HAP-1 (cell line): ENCODE measurements at regions not wholly inside any gene's neighbourhood (a gene's known extent, or its start where the extent isn't known, plus 50 kb on each side); places are given as distances from the start of the nearest gene placed in this dataset.

ENCODE experiments used
- DNase-seq, 2 experiments: peaks; one replicate each; pipeline ENCODE4 v3.0.0-alpha.2; 2016 to 2020; ENCODE audit warnings: low spot score in 2 of 2
- H3K27me3 ChIP-seq: fragments of 250-450 bp; sonication (Bioruptor Pico); 2 replicates; pipeline ENCODE4 v1.5.1; 2020; ENCODE audit warnings: low read depth, mild to moderate bottlenecking, moderate library complexity
- H3K36me3 ChIP-seq: fragments of 250-450 bp; sonication (Bioruptor Pico); replicated peaks from 2 replicates; pipeline ENCODE4 v1.5.1; 2020; ENCODE audit warnings: mild to moderate bottlenecking
- H3K4me1 ChIP-seq: fragments of 250-450 bp; sonication (Bioruptor Pico); 2 replicates; pipeline ENCODE4 v1.5.1; 2020; ENCODE audit warnings: mild to moderate bottlenecking
- H3K4me3 ChIP-seq: fragments of 250-450 bp; sonication (Bioruptor Pico); 2 replicates; pipeline ENCODE4 v1.5.1; 2020; ENCODE audit warnings: mild to moderate bottlenecking, moderate library complexity
- H3K9me3 ChIP-seq: fragments of 250-450 bp; sonication (Bioruptor Pico); 2 replicates; pipeline ENCODE4 v1.5.1; 2020; ENCODE audit warnings: mild to moderate bottlenecking, moderate library complexity
- in situ Hi-C: fragments of 300-500 bp; cut with MboI; formaldehyde crosslinking; loops from 3 replicates; pipeline ENCODE4 v1.14.3; 2020; ENCODE audit warnings: low sequenced_read_pairs, inconsistent platforms, mixed read lengths

DNA sequence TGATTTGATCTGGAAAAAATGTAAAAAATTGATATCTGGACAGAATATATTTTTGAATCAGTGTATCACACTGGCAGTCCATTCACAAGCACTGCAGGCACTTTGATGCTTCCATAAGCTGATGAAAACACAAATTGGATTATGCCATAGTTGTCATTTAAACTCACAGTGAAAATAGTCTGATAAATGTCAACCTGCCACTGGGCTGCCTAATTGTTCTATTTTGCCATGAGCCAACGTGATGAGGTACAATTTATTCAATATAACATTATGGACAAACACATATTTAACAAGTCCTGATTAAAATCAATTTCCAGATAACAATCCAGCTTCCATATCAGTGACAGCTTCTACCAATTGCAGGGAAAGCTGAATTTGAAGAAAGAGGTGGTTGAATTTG is 1244.9 kb downstream of the EFNB2 start:
- no peak for DNase-seq
- Histone ChIP-seq H3K27me3 (no peaks in the 10 kb centered on the region), H3K36me3 (no peaks in the 10 kb centered on the region), H3K4me3 (no peak overlapping the region), H3K9me3 (no peaks in the 10 kb centered on the region), H3K4me1 (no peaks in the 10 kb centered on the region)
- in situ Hi-C loops, result no loop called here

DNA sequence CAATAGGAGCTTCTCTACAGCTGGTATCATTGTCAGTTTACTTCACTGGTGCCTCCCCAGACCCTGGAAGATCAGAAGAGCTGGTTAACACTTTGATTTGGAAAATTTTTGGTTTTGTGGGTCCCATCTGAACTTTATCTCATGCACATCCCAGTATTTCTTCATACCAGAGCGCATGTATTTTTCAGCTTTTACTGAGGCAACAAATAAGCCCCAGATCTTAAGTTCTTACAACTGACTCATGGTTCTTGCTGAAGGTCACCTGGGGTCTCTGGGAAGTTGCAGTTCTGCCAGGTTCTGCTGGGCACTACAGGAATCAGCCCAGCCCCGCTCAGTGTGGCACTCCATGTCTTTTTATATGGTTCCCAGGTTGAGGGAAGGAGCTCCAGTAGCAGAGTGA is 1249.9 kb downstream of the EFNB2 start:
- H3K4me3 ChIP-seq, result no peak overlapping the region
- no peaks in the 10 kb centered on the region for H3K9me3 ChIP-seq
- H3K36me3 ChIP-seq, result no peaks in the 10 kb centered on the region
- no peak for DNase-seq
- H3K27me3 ChIP-seq, result no peaks in the 10 kb centered on the region
- peaks cover 10% of the 10 kb centered on the region; the same call in 1 of the 2 replicates for H3K4me1 ChIP-seq
- in situ Hi-C loops, result no loop called here

DNA sequence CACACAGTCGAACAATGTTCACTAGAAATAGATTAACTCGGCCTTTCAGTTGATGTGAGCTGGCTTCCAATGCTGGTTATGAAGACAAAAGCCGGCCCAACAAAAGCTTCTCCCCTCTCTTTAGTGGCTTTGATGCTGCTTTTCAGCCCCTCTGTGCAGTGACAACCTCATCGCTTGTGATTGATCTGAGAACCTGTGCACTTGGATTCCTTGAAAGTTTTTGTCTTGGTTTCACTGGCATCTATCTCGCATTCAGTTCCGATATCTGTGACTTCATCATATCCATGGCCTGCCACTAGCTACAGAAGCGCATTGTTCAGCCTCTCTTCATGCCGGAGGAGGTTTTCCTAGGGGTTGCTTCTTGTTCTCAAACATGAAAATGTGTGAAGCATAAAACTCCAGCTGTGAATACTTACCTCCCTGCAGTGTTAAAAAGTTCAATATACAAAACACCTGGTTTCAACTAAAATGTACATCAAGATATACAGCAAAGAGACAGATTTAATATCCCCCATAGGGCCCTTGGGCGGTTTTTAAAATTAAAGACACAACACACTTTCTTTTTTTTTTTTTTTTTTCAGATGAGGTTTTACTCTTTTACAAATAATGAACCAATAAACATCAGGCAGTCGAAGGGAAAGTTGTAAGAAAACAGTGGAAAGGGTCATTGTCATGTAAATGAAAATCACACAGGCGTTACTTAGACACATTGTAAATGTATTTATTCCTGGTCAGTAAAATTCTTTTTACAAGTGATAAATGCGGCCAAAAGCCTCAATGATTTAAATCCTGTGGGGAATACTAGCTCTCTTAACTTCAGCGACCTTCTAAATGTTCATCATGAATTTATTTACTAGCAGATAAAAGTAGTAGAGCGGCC is 1252.8 kb downstream of the EFNB2 start:
- in situ Hi-C loops, result no loop called here
- peaks cover 10% of the 10 kb centered on the region; the same call in 1 of the 2 replicates for H3K4me1 ChIP-seq
- peak; percentile 35 to 64 for DNase-seq
- H3K9me3 ChIP-seq, result no peaks in the 10 kb centered on the region
- H3K4me3 ChIP-seq, result no peak overlapping the region
- no peaks in the 10 kb centered on the region for H3K36me3 ChIP-seq
- H3K27me3 ChIP-seq, result no peaks in the 10 kb centered on the region

DNA sequence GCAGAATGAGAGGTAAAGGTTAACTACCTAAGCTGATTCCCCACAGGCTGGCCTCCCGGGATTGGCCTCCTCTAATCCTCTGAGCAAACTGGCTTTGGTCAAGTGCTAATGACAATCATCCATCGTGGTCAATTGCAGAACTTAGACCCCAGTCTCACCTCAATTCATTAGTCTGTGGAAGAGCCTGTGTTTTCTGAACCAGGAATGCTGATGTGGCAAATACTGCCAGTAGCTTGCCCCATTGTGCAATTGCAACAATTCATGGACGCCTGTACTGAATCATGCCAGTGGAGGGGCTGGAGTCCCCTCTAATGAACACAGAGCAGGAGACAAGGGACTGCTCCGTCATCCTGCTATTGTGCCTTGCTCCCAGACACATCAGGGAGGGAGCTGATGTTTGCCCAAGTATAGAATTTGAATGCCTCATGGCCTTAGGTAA is 1256.5 kb downstream of the EFNB2 start:
- H3K4me1 ChIP-seq, result peaks cover 10% of the 10 kb centered on the region; the same call in 1 of the 2 replicates
- in situ Hi-C loops, result no loop called here
- no peak overlapping the region for H3K4me3 ChIP-seq
- peak in 1 of 2 experiments; percentile 35 for DNase-seq
- H3K9me3 ChIP-seq, result no peaks in the 10 kb centered on the region
- H3K27me3 ChIP-seq, result no peaks in the 10 kb centered on the region
- no peaks in the 10 kb centered on the region for H3K36me3 ChIP-seq

DNA sequence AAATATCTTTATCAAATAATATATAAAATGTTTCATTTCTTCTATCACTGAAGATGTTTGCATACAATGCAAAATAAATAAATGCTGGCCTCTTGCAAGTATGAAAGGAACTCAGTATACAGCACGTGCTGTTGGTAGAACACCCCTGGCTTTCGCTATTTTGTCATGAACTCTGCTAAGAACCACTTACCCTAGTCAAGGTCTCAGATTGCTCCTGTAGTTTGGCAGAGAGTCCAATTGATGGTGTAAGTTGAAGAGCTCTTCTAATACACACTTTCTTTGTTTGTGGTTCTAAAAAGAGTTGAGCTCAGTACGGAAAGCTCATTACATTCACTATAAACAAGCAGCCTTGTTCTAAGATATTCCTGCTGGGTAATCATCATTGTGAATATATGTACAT is 1258.9 kb downstream of the EFNB2 start:
- no peak for DNase-seq
- H3K4me3 ChIP-seq, result no peak overlapping the region
- H3K36me3 ChIP-seq, result no peaks in the 10 kb centered on the region
- no peaks in the 10 kb centered on the region for H3K9me3 ChIP-seq
- in situ Hi-C loops, result no loop called here
- no peaks in the 10 kb centered on the region for H3K27me3 ChIP-seq
- no peaks in the 10 kb centered on the region; the same call in 1 of the 2 replicates for H3K4me1 ChIP-seq

DNA sequence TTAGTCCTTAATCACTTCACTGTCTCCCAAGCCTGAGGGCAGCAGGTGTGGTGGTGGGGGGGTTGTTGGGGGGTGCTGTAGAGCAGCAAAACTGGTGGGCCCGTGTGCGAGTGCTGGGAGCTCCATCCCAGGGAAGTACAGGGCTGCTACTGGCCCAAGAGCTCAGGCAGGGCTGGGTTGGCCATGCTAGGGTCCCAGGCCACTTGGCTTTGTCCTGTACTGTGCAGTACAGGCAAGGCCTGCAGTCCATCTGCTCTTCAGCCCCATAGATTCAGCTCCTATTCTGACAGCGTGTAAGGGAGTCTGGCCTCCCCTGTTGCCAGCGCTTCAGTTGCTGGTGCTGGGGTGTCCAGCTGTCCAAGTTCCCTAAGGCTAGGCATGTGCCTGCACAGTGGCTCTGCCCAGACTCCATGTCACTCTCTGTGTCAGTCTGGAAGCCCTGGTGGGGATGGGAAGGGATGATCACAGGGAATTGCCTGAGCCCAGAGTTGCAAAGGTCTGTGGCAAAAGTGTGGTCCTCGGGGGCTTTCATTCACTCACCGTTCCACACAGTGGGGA is 1261.7 kb downstream of the EFNB2 start:
- in situ Hi-C loops, result no loop called here
- H3K27me3 ChIP-seq, result no peaks in the 10 kb centered on the region
- no peak for DNase-seq
- H3K9me3 ChIP-seq, result no peaks in the 10 kb centered on the region
- H3K36me3 ChIP-seq, result no peaks in the 10 kb centered on the region
- no peaks in the 10 kb centered on the region for H3K4me1 ChIP-seq
- no peak overlapping the region for H3K4me3 ChIP-seq

DNA sequence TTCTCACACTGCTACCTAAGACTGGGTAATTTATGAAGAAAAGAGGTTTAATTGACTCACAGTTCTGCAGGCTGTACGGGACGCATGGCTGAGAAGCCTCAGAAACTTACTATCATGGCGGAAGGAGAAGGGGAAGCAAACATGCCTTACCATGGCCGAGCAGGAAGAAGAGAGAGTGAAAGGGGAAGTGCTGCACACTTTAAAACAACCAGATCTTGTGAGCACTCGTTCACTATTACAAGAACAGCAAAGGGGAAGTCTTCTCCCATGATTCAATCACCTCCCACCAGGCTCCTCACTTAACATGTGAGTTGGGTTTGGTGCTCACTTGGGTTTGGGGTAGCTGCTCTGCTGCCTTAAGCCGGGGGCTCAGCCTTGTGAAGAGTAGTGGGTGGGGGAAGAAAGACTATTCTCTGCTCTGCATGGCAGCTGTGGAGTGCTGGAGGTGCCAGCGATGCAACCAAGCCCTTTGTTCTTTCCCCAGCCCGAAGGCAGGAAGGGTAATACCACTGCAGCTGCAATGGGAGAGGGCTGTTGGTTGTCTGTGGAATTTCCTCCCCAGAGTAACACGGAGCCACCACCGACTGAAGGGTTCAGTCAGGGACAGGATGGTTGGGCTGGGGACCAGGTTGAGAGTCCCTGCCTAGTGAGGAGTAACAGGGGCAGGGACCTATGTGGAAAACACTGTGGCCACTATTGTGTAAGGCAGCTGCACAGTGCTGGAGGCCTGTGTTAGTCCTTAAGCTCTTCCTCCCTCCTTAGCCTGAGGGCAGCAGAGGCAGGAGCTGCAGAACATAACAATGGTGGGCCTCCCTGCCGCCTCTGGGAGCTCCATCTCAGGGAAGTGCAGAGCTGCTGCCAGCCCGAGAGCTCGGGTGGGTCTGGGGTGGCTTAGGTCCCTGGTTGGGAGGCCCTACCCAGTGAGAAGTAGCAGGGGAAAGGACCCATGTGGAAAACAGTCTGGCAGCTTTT is 1262.5 kb downstream of the EFNB2 start:
- Histone ChIP-seq H3K9me3 (no peaks in the 10 kb centered on the region), H3K4me1 (no peaks in the 10 kb centered on the region), H3K36me3 (no peaks in the 10 kb centered on the region), H3K27me3 (no peaks in the 10 kb centered on the region), H3K4me3 (no peak overlapping the region)
- in situ Hi-C loops, result no loop called here
- DNase-seq, result no peak

DNA sequence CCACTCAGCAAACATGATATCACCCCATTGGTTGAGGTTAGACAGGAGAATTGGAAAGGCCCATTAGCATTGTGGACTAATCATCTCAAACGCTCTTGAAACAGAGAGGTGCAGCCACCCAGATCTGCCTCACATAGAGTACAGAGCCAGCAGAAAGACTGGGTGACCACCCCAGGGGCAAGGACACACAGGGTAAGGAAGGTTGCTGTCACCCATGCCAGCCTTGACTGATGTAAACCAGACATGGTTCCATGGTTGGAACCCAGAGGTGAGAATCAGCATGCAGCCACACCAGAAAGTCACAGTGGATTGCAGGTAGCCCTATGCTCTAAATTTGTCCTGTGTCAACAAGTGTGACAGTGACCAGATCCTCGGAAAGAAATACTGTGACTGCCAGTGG is 1268.8 kb downstream of the EFNB2 start:
- Histone ChIP-seq H3K27me3 (no peaks in the 10 kb centered on the region), H3K4me3 (no peak overlapping the region), H3K4me1 (no peaks in the 10 kb centered on the region), H3K36me3 (no peaks in the 10 kb centered on the region), H3K9me3 (no peaks in the 10 kb centered on the region)
- in situ Hi-C loops, result no loop called here
- no peak for DNase-seq

DNA sequence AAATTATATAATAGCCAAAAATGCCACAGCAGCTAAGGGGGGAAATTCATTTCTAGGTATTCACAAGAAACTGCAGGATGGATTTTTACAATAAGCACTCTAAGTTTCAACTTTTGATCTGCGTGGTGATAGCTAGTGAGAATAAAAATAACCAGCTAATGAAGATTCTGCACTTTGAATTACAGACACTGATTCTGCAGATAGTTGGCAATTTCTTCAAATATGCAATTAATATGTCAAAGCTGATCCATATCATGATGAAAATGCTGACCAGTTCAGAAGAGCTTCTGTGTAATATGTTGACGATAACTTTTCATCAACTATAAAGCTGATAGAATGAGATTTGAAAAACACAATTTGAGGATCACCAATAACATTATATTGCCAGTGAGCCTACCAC is 1272.9 kb downstream of the EFNB2 start:
- Histone ChIP-seq H3K4me1 (no peaks in the 10 kb centered on the region), H3K9me3 (no peaks in the 10 kb centered on the region), H3K27me3 (no peaks in the 10 kb centered on the region), H3K4me3 (no peak overlapping the region), H3K36me3 (no peaks in the 10 kb centered on the region)
- no peak for DNase-seq
- in situ Hi-C loops, result no loop called here

DNA sequence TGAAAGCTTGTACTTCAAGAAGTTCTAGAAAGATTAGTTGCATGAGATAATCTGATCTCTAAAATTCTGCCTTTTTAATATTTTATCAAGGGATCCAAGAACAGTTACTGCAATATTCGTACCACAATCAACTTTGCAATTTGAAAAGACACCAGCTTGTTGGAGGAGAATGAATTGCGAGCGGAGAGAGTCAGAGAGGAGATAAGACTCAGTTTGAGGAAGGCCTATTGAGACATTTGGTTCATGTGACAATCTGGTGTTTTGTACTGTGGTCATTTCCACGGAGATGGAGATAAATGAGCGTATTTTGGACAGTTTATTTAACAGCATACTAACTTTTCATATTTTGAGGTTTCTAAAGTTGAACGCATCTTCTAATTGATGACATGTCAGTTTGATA is 1276.0 kb downstream of the EFNB2 start:
- Histone ChIP-seq H3K4me1 (no peaks in the 10 kb centered on the region), H3K36me3 (no peaks in the 10 kb centered on the region), H3K9me3 (no peaks in the 10 kb centered on the region), H3K4me3 (no peak overlapping the region), H3K27me3 (no peaks in the 10 kb centered on the region)
- no peak for DNase-seq
- in situ Hi-C loops, result no loop called here

DNA sequence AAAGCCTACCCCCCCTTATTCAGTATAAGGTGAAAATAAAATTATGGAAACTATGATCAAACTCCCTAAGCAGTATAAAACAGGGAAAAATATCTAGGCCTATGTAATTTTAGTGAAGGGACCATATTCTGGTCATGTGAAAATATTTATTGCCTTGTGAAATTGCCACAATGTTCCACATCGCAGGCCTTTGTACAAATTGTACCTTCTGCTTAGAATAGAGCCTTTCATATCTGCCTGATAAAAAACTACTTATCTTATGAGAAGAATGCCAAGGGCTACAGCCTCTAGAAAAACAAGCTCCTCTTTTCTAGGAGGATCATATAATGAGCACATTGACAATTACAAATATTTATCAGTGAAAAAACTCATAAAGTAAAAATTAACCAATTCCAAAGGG is 1280.0 kb downstream of the EFNB2 start:
- Histone ChIP-seq H3K36me3 (no peaks in the 10 kb centered on the region), H3K27me3 (no peaks in the 10 kb centered on the region), H3K4me1 (no peaks in the 10 kb centered on the region), H3K4me3 (no peak overlapping the region), H3K9me3 (no peaks in the 10 kb centered on the region)
- in situ Hi-C loops, result no loop called here
- no peak for DNase-seq

DNA sequence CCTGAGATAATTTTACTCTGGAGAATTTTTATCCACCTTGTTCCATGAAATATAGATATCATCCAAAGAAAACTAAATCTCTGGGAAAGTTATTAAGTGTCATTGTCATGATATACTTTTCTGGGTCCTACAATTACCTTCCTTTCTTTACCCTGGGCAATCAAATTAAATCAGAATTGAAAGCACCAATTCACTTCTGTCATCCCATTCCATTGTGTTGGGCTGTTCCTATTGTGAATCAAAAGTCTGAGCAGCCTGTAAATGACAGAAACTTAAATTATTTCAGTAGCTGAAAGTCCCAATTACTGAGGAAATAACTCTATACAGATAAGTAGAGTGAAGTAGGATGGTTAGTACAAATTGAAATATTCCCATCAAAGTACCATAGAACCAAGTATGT is 1284.2 kb downstream of the EFNB2 start:
- no peaks in the 10 kb centered on the region for H3K27me3 ChIP-seq
- in situ Hi-C loops, result no loop called here
- no peak overlapping the region for H3K4me3 ChIP-seq
- no peaks in the 10 kb centered on the region for H3K9me3 ChIP-seq
- H3K4me1 ChIP-seq, result no peaks in the 10 kb centered on the region
- no peaks in the 10 kb centered on the region for H3K36me3 ChIP-seq
- DNase-seq, result no peak

DNA sequence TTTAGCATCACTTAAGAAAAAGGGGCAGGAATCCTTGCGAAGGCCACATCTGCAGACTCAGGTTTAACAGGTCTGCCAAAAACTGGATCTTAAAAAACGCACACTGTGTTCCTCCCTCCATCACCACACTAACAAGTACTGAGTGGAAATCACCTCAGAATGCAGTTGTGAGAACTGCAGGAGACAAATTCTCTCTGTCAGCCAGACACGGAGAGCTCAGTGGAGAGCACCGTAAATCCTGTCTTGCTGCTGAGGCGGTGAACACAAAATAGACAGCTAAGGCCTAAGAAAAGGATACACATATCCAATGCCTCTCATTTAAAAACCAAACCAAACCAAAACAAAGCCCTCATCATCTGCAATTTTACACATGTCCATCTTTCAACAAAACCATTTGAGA is 1287.6 kb downstream of the EFNB2 start:
- Histone ChIP-seq H3K36me3 (no peaks in the 10 kb centered on the region), H3K4me1 (no peaks in the 10 kb centered on the region), H3K9me3 (no peaks in the 10 kb centered on the region), H3K4me3 (no peak overlapping the region), H3K27me3 (no peaks in the 10 kb centered on the region)
- DNase-seq, result no peak
- in situ Hi-C loops, result no loop called here

DNA sequence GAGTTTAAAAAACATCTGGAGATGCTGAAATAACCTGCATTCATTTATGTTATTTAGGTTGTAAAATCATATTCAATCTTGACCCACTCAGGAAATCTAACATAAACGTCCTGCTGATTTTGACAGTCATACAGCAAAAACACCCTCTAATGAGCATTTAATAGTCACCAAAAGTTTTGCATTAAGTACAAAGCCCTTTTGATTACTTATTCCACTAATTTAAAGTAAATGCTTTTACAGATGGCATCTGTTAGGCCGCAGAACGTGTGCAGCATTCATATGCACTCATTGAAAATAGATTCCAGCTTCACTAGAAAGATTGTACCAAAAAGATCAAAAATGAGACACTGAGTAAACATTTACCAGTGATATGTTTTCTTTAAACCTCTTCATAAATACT is 1295.1 kb downstream of the EFNB2 start:
- in situ Hi-C loops, result no loop called here
- Histone ChIP-seq H3K36me3 (no peaks in the 10 kb centered on the region), H3K4me1 (no peaks in the 10 kb centered on the region), H3K27me3 (no peaks in the 10 kb centered on the region), H3K9me3 (no peaks in the 10 kb centered on the region), H3K4me3 (no peak overlapping the region)
- DNase-seq, result no peak
